Smooth muscle cell (in vitro differentiated cells): ENCODE measurements at regions not wholly inside any gene's neighbourhood (a gene's known extent, or its start where the extent isn't known, plus 50 kb on each side); places are given as distances from the start of the nearest gene placed in this dataset.

Source experiments
- DNase-seq: peaks from one replicate; lab custom pipeline; 2025; ENCODE audit not compliant: unreplicated experiment; lab: John Stamatoyannopoulos, UW
- H2AFZ ChIP-seq: fragments of 200-600 bp; sonication (generic); 2 replicates; pipeline ENCODE4 v1.6.0; 2016; ENCODE audit warnings: antibody characterized with exemption, low read depth, mild to moderate bottlenecking
- H3F3A ChIP-seq: fragments of 200-600 bp; sonication (generic); 2 replicates; pipeline ENCODE4 v1.6.0; 2017; ENCODE audit warnings: antibody characterized with exemption, low read depth
- H3K27ac ChIP-seq: fragments of 200-600 bp; sonication (generic); 2 replicates; pipeline ENCODE4 v1.5.1; 2016; ENCODE audit warnings: low read depth, mild to moderate bottlenecking
- H3K27me3 ChIP-seq: fragments of 200-600 bp; sonication (generic); 2 replicates; pipeline ENCODE4 v1.6.1; 2016; ENCODE audit warnings: low read depth, mild to moderate bottlenecking
- H3K36me3 ChIP-seq: fragments of 200-600 bp; sonication (generic); 2 replicates; pipeline ENCODE4 v1.5.1; 2016; ENCODE audit warnings: low read depth
- H3K4me1 ChIP-seq: fragments of 200-600 bp; sonication (generic); 2 replicates; pipeline ENCODE4 v1.5.1; 2016; ENCODE audit warnings: low read depth
- H3K4me2 ChIP-seq: fragments of 200-600 bp; sonication (generic); 2 replicates; pipeline ENCODE4 v1.6.0; 2016; ENCODE audit warnings: mild to moderate bottlenecking
- H3K4me3 ChIP-seq: fragments of 200-600 bp; sonication (generic); 2 replicates; pipeline ENCODE4 v1.5.1; 2016; ENCODE audit warnings: mild to moderate bottlenecking
- H3K79me2 ChIP-seq: fragments of 200-600 bp; sonication (generic); 2 replicates; pipeline ENCODE4 v1.6.0; 2016; ENCODE audit warnings: low read depth, mild to moderate bottlenecking
- H3K9ac ChIP-seq: fragments of 200-600 bp; sonication (generic); 2 replicates; pipeline ENCODE4 v1.6.0; 2016; ENCODE audit warnings: low read depth
- H3K9me3 ChIP-seq: fragments of 200-600 bp; sonication (generic); replicated peaks from 2 replicates; pipeline ENCODE4 v1.5.1; 2016; ENCODE audit warnings: low read depth
- H4K20me1 ChIP-seq: fragments of 200-600 bp; sonication (generic); 2 replicates; pipeline ENCODE4 v1.6.0; 2016; ENCODE audit warnings: low read depth
- CTCF ChIP-seq: fragments of 200-600 bp; sonication (generic); IDR thresholded peaks from 2 replicates; pipeline ENCODE4 v1.5.1; 2017; ENCODE audit warnings: borderline replicate concordance, mild to moderate bottlenecking, antibody characterized with exemption; ENCODE audit not compliant: insufficient read depth, poor library complexity, severe bottlenecking
- WGBS: methylation state at CpG from one replicate; pipeline ENCODE4 v1.1.7; 2016; ENCODE audit warnings: low lambda C conversion rate; 5-methylcytosine and 5-hydroxymethylcytosine counted together

- no peaks in the 10 kb centered on the region for H3K79me2 ChIP-seq
- peaks cover 6% of the 10 kb centered on the region for H3F3A ChIP-seq
- H3K27ac ChIP-seq, result peak overlapping the region; percentile 95
- DNase-seq, result no peak
- no peaks in the 10 kb centered on the region for H4K20me1 ChIP-seq
- H3K27me3 ChIP-seq, result no peaks in the 10 kb centered on the region
- TF ChIP-seq CTCF, result no peak
- no peaks in the 10 kb centered on the region for H3K36me3 ChIP-seq
- no peak overlapping the region for H2AFZ ChIP-seq
- WGBS, result 85% methylated on average over 1 of the region's 1 CpG
- H3K4me2 ChIP-seq, result no peak overlapping the region
- no peaks in the 10 kb centered on the region for H3K9me3 ChIP-seq
- no peak overlapping the region for H3K4me3 ChIP-seq
- H3K9ac ChIP-seq, result no peak overlapping the region
- H3K4me1 ChIP-seq, result peaks cover 15% of the 10 kb centered on the region
Measured at GRCh38 chr4:170388255-170388654, 298.5 kb upstream of the AADAT start.

- 53% methylated on average over 2 of the region's 2 CpGs for WGBS
- Histone ChIP-seq H3K36me3 (no peaks in the 10 kb centered on the region), H3K9ac (no peak overlapping the region), H3K27ac (peak overlapping the region; percentile 14), H3K9me3 (no peaks in the 10 kb centered on the region), H3K4me2 (no peak overlapping the region), H3K4me3 (no peak overlapping the region), H4K20me1 (no peaks in the 10 kb centered on the region), H3F3A (peaks cover 6% of the 10 kb centered on the region), H3K4me1 (peaks cover 15% of the 10 kb centered on the region), H3K27me3 (no peaks in the 10 kb centered on the region), H2AFZ (no peak overlapping the region), H3K79me2 (no peaks in the 10 kb centered on the region)
- no peak for TF ChIP-seq CTCF
- DNase-seq, result no peak
Measured at GRCh38 chr4:170386971-170387370, 297.2 kb upstream of the AADAT start.

DNA sequence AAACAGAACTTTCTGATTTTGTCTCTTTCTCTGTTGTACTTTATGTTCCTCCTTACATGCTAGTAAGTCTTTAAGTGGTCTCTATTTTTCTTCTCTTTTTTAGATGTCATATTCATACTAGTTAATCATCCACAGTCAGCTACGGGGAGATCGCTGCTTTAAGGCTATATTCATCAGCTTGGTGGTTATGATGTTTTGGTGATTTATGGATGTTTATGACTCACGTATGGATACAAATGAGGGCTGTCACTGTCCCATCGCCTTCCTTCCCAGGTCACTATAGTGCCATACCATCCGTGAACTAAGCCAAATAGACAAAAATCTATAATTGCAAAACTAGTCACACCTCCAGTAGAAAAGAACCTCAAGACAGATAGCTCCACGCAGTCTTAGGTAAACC is 296.8 kb upstream of the AADAT start:
- H3K9ac ChIP-seq, result no peak overlapping the region
- H3K27me3 ChIP-seq, result no peaks in the 10 kb centered on the region
- H3K79me2 ChIP-seq, result no peaks in the 10 kb centered on the region
- H3K4me1 ChIP-seq, result peaks cover 12% of the 10 kb centered on the region
- no peak for DNase-seq
- H3F3A ChIP-seq, result peaks cover 6% of the 10 kb centered on the region
- TF ChIP-seq CTCF, result no peak
- no peak overlapping the region for H3K4me2 ChIP-seq
- H3K27ac ChIP-seq, result peak overlapping the region; percentile 14
- no peaks in the 10 kb centered on the region for H4K20me1 ChIP-seq
- H3K36me3 ChIP-seq, result no peaks in the 10 kb centered on the region
- no peak overlapping the region for H3K4me3 ChIP-seq
- WGBS, result 69% methylated on average over 6 of the region's 6 CpGs
- no peaks in the 10 kb centered on the region for H3K9me3 ChIP-seq
- H2AFZ ChIP-seq, result no peak overlapping the region

DNA sequence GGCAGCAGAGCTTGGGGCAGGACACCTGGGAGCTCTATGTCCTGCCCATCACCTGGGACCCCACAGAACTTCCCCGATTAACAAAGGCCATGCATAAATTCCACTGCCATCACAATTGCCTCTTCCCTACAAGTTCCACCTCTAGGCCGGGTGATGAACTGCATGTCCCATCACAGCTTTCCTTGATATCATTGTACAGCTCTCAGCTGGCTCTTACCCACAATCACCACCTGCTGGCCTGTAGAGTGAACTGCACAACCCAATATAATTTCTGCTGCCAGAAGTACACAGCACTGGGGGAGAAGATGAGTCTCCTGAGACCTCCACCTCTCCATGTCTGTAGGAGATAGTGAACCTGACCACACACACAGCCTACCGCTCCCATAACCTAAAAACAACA is 285.0 kb upstream of the AADAT start:
- WGBS, result 75% methylated on average over 3 of the region's 3 CpGs
- no peaks in the 10 kb centered on the region for H3K79me2 ChIP-seq
- TF ChIP-seq CTCF, result peak; percentile 12
- no peaks in the 10 kb centered on the region for H3K4me1 ChIP-seq
- no peak for DNase-seq
- H3K27ac ChIP-seq, result no peak overlapping the region
- no peaks in the 10 kb centered on the region for H3K27me3 ChIP-seq
- H3K4me3 ChIP-seq, result no peak overlapping the region
- H4K20me1 ChIP-seq, result no peaks in the 10 kb centered on the region
- H3K9me3 ChIP-seq, result peaks cover 7% of the 10 kb centered on the region
- H3K4me2 ChIP-seq, result no peak overlapping the region
- H3K9ac ChIP-seq, result no peak overlapping the region
- no peaks in the 10 kb centered on the region for H3K36me3 ChIP-seq
- H2AFZ ChIP-seq, result no peak overlapping the region
- H3F3A ChIP-seq, result no peaks in the 10 kb centered on the region
